ENCODE measurements at regions not wholly inside any gene's neighbourhood (a gene's known extent, or its start where the extent isn't known, plus 50 kb on each side); places are given as distances from the start of the nearest gene placed in this dataset.
A peak's percentile ranks its signal among the peaks of the same experiment; 100 is the strongest.

GRCh38 chr6:6836609-6837406 lies 248.3 kb downstream of the LY86 start:
- no peak for DNase-seq (ENCODE audit: low read depth, low spot score)

GRCh38 chr6:6837541-6838080 lies 249.1 kb downstream of the LY86 start:
- no peak for DNase-seq (ENCODE audit: low read depth, low spot score)

- DNase-seq (ENCODE audit: low read depth, low spot score) = no peak
Measured at GRCh38 chr6:6840831-6841291, 252.3 kb downstream of the LY86 start.

DNA sequence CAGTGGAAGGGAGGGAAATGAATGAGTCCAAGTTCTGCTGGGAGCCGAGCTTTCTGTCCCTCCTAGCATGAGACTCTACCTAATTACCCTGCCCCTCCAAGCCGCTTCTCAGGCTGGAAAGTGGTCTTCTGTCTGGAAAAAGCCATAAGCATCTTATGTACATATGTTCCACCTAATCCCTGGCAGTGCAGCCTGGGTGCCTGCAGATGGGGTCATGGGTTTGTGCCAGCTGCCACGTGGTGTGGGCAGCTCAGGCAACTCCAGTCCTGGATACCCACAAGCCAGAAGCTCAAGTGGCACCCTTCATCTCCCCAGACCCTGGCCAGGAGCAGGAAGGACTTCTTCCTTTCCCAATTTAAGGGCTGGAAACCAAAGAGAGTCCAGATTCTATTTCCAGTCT lies 253.1 kb downstream of the LY86 start:
- DNase-seq (ENCODE audit: low read depth, low spot score) = no peak

- no peak for DNase-seq (ENCODE audit: low read depth, low spot score)
Measured at GRCh38 chr6:6842291-6842690, 253.8 kb downstream of the LY86 start.

DNA sequence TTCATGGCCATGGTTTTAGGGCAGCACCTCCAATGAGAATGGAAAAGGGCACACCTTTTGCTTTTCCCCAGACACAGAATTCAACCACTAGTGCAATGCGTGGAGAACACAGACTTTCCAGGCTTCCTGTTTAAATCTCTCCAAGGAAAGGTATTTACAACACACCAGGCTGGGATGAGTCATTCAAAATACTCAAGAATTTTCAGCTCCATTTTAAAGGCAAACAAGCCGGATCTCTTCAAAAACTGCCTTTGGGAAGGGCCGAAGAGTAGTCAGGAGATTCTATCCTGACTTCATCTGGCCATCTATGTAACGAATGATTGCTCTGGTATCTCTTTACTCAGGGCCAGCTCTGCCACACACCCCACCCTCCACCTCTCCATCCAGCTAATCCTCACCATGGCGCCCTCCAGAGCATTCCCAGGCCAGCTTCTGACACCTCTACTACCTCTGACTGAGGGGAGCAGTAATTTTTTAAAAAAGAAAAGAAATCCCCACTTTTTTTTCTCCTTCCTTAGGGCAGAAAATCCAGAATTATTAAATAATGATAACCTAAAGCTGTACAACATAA lies 254.6 kb downstream of the LY86 start:
- peak; percentile 63 for DNase-seq (ENCODE audit: low read depth, low spot score)

GRCh38 chr6:6843777-6844176 lies 255.3 kb downstream of the LY86 start:
- no peak for DNase-seq (ENCODE audit: low read depth, low spot score)

DNA sequence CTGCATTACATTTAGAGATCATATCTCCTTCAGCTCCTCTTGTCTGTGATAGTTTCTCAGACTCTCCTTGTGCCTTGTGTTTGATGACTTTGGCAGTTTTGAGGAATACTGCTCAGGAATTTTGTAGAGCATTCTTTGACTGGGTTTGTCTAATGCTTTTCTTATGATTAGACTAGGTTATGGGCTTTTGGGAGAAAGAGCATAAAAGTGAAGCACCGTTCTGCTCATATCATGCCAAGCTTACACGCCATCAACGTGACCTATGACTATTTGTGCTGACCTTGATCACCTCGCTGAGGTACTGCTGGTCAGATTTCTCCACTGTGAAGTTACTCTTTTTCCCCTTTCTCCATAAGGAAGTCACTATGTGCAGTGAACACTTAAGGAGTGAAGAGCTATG lies 256.0 kb downstream of the LY86 start:
- DNase-seq (ENCODE audit: low read depth, low spot score) = no peak

DNA sequence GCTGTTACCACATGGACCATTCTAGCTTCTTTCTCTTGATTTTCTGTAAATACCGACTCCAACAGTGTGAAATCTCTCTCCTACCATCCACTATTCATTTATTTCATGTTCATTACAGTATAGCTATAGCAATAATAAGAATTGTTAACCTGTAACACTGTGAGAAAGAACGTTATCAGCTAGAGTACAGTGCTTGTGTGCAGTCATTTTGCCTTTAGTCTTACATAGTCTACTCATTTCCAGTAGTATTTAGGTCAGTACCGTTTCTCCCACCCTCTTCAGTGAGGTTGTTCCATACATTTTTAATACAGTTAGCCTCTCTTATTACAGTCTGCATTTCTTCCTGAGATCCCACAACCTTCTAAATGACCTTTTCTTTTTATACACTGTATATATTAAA lies 257.1 kb downstream of the LY86 start:
- no peak for DNase-seq (ENCODE audit: low read depth, low spot score)

- DNase-seq (ENCODE audit: low read depth, low spot score) = no peak
Measured at GRCh38 chr6:6847591-6847990, 259.1 kb downstream of the LY86 start.

DNA sequence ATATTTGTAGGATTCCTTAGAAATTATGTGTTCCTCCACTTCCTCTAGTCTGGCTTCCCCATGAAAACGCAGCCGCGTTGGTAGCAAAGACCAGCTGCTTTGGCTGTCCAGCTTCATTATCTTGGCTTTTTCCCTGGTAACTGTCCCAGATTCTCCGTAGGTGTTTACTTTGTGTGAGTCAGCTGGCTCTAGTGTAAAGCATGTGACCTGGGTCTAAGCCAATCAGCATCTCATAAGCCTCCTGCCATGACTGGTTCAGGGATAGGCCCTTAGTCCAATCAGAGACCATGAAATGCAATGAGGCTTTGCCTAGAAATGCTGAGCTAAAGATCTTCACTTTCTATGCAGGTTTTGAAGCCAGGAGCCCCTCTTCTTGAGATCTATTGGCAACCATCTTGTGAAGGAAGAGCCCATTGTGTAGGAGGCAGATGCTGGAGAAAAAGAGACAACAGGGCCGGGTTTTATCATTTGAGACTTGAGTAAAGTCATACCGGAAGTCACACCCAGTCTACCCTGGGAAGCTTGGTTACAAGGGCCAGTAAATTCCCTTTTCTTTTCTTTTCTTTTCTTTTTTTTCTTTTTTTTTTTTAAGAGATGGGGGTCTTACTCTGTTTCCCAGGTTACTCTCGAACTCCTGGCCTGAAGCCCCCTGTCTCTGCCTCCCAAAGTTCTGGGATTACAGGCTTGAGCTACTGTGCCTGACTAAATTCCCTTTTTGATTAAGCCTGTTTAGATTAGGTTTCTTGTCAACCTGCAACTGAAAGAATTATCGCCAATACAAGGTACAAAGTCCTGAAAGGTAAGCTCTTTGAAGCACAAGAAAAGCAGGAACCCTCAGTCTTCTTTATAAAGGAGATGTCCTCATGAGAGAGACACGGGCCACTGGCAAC lies 256.5 kb upstream of the RREB1 start:
- peak; percentile 25 for DNase-seq (ENCODE audit: low read depth, low spot score)

DNA sequence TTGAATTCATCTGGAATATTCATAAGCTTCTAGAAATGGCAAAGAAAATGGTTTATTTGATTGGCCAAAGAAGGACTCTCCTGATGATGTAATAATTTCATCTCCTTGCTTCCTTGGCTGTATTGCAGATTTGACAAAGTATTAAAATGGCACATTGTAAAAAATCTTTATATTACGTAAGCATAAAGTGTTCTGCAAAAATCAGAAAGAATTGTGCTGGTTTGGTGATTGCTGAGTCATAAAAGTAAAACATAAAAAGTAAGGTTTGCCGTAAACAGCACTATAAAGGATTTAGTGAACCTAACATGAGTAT lies 255.9 kb upstream of the RREB1 start:
- no peak for DNase-seq (ENCODE audit: low read depth, low spot score)

GRCh38 chr6:6856538-6857523 lies 250.9 kb upstream of the RREB1 start:
- peak; percentile 85 for DNase-seq (ENCODE audit: low read depth, low spot score)

DNA sequence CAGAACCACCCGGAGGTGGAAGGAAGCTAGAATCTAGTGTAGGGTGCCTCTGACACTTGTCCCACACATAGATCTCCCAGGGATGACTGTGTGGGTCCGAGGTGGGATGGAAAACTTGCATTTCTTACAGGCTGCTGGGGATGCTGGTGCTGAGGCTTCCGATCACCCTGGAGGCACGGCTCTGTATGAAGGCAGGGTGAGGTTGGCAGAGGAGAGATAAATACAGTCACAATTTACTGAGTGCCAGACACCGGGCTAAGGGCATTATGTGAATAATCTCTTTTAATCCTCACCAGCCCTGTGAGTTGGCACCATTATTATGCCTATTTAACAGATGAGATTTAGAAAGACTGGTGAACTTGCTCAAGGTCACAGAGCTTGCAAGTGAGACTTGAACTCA lies 250.2 kb upstream of the RREB1 start:
- no peak for DNase-seq (ENCODE audit: low read depth, low spot score)

DNA sequence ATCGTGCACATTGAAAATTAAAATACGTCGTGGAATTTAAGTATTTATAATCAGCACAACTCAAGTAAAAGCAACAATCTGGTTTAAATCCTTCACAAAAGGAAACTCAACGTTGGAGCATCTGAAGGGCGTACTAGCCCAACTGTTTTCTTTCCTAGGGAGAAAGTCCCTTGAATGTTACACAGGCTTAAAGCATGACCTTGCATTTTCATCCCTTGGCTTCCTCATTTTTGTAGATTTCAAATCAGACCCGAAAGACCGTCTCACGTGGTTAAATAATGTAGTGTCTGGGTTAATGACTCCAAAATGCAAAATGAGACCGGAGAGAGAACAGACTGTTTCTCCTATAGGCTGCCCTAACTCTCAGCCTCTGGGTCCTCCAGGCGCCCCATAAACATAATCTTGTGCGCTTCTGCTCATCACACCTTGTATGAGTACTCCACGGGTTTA lies 249.2 kb upstream of the RREB1 start:
- DNase-seq (ENCODE audit: low read depth, low spot score) = no peak

DNA sequence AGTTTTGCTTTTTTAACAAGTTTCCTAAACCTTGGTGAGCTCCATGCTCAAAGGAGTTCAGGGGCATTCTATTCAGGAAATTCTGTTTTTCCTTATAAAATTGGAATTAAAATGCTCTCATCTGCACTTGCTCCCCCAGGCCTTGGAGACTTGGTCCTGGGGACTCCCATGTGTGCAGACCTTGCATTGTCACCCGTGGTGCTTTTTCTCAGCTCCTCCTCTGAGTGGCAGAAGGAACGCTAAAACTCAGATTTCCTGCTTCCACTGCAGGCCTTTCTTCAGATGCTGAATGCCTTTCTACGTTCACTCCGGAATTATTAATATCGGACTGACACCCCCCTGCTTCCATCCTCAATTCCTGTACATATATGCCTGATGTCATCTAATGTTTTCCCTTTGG lies 248.7 kb upstream of the RREB1 start:
- no peak for DNase-seq (ENCODE audit: low read depth, low spot score)

- DNase-seq (ENCODE audit: low read depth, low spot score) = no peak
Measured at GRCh38 chr6:6859722-6860121, 248.0 kb upstream of the RREB1 start.

- DNase-seq (ENCODE audit: low read depth, low spot score) = no peak
Measured at GRCh38 chr6:6860863-6861262, 246.9 kb upstream of the RREB1 start.

DNA sequence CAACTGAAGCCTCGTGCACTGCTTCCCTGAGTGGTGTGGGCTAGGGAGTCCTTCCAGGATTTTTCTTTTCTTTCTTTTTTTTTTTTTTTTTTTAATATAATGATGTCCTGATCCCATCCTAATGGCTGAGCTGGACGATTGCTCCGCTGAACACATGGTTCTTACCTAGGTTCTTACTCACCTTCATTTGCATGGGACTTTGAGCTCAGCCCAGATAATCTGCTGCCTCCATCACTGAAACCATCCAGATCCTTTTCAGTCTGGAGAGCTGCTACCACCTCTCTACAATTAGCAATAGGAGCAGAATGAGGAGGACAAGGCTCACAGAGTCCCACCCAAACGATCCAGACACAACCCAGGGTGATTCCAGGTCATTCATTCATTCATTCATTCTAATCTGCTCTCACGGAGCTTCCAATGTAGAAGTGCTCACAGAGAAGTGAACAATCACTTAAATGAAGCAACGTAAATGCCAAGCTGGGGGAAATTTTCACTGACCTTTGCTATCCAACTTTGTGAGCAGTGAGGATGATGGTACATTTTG lies 246.3 kb upstream of the RREB1 start:
- no peak for DNase-seq (ENCODE audit: low read depth, low spot score)

DNA sequence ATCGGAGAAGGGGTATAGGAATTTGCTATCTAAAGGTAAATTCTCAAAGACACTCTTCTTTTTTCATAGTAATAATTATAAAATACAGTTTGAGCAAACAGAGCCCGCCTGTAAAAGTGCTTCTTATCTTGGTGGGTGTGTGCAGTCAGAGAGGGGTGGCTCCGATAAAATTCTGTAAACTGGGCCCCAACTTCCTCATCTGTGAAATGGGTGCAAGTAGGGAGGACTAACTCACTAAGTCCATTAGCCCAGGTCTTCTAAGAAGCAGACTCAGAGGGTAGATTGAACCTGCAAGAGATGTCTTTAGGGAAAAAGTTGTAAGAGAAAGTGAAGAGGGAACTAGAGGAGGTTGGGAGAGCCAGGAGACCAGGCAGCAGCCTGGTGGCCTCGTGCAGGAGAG lies 245.8 kb upstream of the RREB1 start:
- no peak for DNase-seq (ENCODE audit: low read depth, low spot score)
